ENCODE measurements at regions not wholly inside any gene's neighbourhood (a gene's known extent, or its start where the extent isn't known, plus 50 kb on each side); places are given as distances from the start of the nearest gene placed in this dataset.
"Not testable (repeated sequence)": the region's sequence is repeated elsewhere in the genome, so short reads cannot be mapped to it uniquely, and the experiment has no call there.

DNA sequence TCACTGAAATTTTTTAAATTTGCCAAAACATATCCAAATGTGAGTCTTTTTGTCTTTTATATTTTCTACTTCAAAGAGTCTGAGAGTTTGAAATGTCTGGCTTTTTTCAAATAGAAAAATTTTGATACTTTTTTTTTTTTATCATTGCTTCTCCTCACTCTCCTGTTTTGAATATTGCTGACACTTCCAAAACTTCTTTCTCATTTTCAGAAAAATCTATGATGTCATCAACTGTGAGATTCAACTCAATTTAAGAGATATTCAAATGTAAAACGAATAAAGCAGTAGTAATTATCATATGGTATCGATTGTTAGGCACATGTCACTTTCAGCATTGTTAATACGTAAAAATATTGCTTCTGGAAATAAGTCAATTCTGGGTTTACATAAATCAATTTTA lies 505.8 kb upstream of the STEAP1 start:
- ATAC-seq (no peak), DNase-seq (no peak)
- H3K9me3 ChIP-seq (ENCODE audit: control insufficient read depth, low read length, poor library complexity, severe bottlenecking) = no peaks in the 10 kb centered on the region
- Mint-ChIP-seq H3K36me3 (ENCODE audit: low read depth) (no peaks in the 10 kb centered on the region), H3K4me3 (no peak overlapping the region), H3K4me1 (no peaks in the 10 kb centered on the region), H3K27me3 (no peaks in the 10 kb centered on the region), H3K27ac (no peak overlapping the region)

DNA sequence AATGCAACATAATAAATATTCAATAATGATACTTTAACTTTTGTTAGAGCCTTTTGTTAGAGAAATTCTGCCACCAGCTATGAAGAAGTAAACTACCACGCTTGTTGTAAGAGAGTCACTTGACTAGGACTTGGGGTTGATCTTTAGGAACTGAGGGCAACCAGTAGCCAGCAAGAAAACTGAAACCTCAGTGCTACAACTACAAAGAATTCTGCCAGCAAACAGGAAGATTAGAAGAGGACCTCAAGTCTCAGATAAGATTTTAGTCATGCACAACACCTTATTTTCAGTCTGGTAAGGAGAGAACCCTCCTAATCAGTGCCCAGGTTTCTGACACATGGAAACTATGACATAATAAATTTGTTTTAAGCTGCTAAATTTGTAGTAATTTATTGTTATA lies 498.3 kb upstream of the STEAP1 start:
- Mint-ChIP-seq H3K27ac (no peak overlapping the region), H3K27me3 (no peaks in the 10 kb centered on the region), H3K4me3 (no peak overlapping the region), H3K4me1 (no peaks in the 10 kb centered on the region), H3K36me3 (ENCODE audit: low read depth) (no peaks in the 10 kb centered on the region)
- no peaks in the 10 kb centered on the region for H3K9me3 ChIP-seq (ENCODE audit: control insufficient read depth, low read length, poor library complexity, severe bottlenecking)
- no peak for ATAC-seq
- no peak for DNase-seq

GRCh38 chr7:89661876-89662275 lies 492.4 kb upstream of the STEAP1 start:
- no peak for DNase-seq
- Mint-ChIP-seq H3K27ac (no peak overlapping the region), H3K27me3 (no peaks in the 10 kb centered on the region), H3K4me1 (no peaks in the 10 kb centered on the region), H3K36me3 (ENCODE audit: low read depth) (no peaks in the 10 kb centered on the region), H3K4me3 (no peak overlapping the region)
- ATAC-seq = no peak
- no peaks in the 10 kb centered on the region for H3K9me3 ChIP-seq (ENCODE audit: control insufficient read depth, low read length, poor library complexity, severe bottlenecking)

- no peak for ATAC-seq
- no peaks in the 10 kb centered on the region for H3K27me3 Mint-ChIP-seq
- no peaks in the 10 kb centered on the region for H3K36me3 Mint-ChIP-seq (ENCODE audit: low read depth)
- DNase-seq = no peak
- no peak overlapping the region for H3K27ac Mint-ChIP-seq
- no peaks in the 10 kb centered on the region for H3K4me1 Mint-ChIP-seq
- H3K4me3 Mint-ChIP-seq = no peak overlapping the region
- no peaks in the 10 kb centered on the region for H3K9me3 ChIP-seq (ENCODE audit: control insufficient read depth, low read length, poor library complexity, severe bottlenecking)
Measured at GRCh38 chr7:89666136-89666835, 488.0 kb upstream of the STEAP1 start.

DNA sequence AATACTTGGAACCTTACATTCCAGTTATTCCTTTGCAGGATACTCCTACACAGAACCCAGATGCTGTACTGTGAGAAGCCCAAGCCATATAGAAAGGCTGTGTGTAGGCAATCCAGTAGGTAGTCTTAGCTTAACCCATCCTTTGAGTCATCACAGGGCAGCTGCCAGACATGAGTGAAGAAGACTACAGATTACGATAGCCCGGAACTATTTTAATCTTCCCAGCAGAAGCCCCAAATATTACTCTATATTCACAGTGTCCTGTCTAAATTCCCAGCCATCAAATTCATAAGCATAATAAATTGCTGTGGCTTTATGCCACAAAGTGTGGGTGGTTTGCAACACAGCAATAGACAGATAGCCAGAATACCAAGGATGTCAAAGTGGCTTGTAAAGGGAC lies 474.1 kb upstream of the STEAP1 start:
- Mint-ChIP-seq H3K4me3 (no peak overlapping the region), H3K27ac (no peak overlapping the region)

DNA sequence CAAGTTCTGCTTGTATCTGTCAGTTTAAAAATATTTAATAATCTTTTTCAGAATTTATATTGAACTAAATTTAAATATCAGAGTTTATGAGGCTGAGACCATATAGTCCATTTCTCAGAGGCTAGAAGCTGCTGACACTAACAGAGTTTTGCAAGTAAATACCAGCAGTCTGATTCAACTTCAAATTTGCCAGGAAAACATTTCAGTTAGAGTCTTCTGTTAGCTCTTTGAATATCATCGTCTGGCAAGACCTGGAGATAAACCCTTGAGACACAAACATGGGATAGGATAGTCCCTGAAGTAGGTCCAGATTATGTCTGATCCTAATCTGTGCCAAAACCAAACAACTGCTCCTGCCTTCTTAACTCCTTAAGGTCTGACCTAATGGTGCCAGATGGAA lies 472.8 kb upstream of the STEAP1 start:
- ATAC-seq = no peak
- no peak overlapping the region for H3K4me3 Mint-ChIP-seq
- no peak overlapping the region for H3K27ac Mint-ChIP-seq
- H3K9me3 ChIP-seq (ENCODE audit: control insufficient read depth, low read length, poor library complexity, severe bottlenecking) = no peaks in the 10 kb centered on the region
- H3K36me3 Mint-ChIP-seq (ENCODE audit: low read depth) = no peaks in the 10 kb centered on the region
- DNase-seq = no peak
- H3K27me3 Mint-ChIP-seq = no peaks in the 10 kb centered on the region
- H3K4me1 Mint-ChIP-seq = no peaks in the 10 kb centered on the region

More for the DNA sequence above, 474.1 kb upstream of the STEAP1 start:
- Mint-ChIP-seq H3K27me3 (no peaks in the 10 kb centered on the region), H3K36me3 (ENCODE audit: low read depth) (no peaks in the 10 kb centered on the region), H3K4me1 (no peaks in the 10 kb centered on the region)
- H3K9me3 ChIP-seq (ENCODE audit: control insufficient read depth, low read length, poor library complexity, severe bottlenecking) = no peaks in the 10 kb centered on the region
- DNase-seq (no peak), ATAC-seq (no peak)

DNA sequence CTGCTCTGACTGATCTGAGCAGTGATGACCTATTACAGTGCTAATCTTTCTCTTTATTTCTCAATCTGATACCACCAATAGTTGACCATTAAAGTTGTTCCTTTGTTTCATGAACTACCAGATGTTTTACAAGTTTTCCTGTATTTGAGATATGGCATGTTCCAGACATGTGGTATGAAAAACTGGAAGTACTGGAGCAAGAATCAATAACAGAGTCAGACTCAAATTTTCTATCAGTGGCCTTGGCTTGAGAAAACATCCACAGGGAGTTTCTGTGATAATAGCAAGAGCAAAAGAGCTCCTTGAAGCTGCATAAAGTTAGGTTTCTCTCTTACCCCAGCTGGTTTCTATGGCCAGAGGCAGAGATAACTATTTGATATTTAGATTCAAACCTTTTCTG lies 469.0 kb upstream of the STEAP1 start:
- no peaks in the 10 kb centered on the region for H3K9me3 ChIP-seq (ENCODE audit: control insufficient read depth, low read length, poor library complexity, severe bottlenecking)
- H3K27ac Mint-ChIP-seq = no peak overlapping the region
- H3K4me1 Mint-ChIP-seq = no peaks in the 10 kb centered on the region
- no peaks in the 10 kb centered on the region for H3K27me3 Mint-ChIP-seq
- H3K4me3 Mint-ChIP-seq = no peak overlapping the region
- H3K36me3 Mint-ChIP-seq (ENCODE audit: low read depth) = no peaks in the 10 kb centered on the region
- DNase-seq = no peak
- no peak for ATAC-seq

DNA sequence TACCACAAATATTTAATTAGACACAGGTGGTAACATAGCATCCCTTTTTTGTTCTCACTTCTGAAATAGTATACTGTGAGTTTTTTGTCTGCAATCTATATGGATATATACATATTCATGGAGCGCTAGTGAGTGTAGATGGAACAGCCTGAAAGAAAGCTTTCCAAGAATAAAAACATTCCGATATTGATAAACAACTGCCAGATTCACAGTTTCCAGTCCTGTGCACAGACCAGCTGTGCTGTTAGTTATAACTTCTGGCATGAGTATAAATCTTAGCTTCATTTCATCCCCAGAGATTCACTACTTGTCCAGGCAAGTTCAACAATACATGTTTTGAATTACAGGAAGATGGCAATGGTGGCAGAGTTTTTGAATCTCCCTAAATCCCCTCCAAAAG lies 467.1 kb upstream of the STEAP1 start:
- DNase-seq (no peak), ATAC-seq (no peak)
- Mint-ChIP-seq H3K36me3 (ENCODE audit: low read depth) (no peaks in the 10 kb centered on the region), H3K4me1 (no peaks in the 10 kb centered on the region), H3K4me3 (no peak overlapping the region), H3K27ac (no peak overlapping the region), H3K27me3 (no peaks in the 10 kb centered on the region)
- H3K9me3 ChIP-seq (ENCODE audit: control insufficient read depth, low read length, poor library complexity, severe bottlenecking) = no peaks in the 10 kb centered on the region

GRCh38 chr7:89695241-89695640 lies 459.0 kb upstream of the STEAP1 start:
- no peak overlapping the region for H3K27ac Mint-ChIP-seq
- H3K27me3 Mint-ChIP-seq = no peaks in the 10 kb centered on the region
- H3K36me3 Mint-ChIP-seq (ENCODE audit: low read depth) = no peaks in the 10 kb centered on the region
- no peak for DNase-seq
- no peaks in the 10 kb centered on the region for H3K4me1 Mint-ChIP-seq
- no peak overlapping the region for H3K4me3 Mint-ChIP-seq
- ATAC-seq = no peak
- H3K9me3 ChIP-seq (ENCODE audit: control insufficient read depth, low read length, poor library complexity, severe bottlenecking) = no peaks in the 10 kb centered on the region

- ATAC-seq (no peak), DNase-seq (no peak)
- no peak overlapping the region for H3K27ac Mint-ChIP-seq
- H3K4me3 Mint-ChIP-seq = no peak overlapping the region
- no peaks in the 10 kb centered on the region for H3K36me3 Mint-ChIP-seq (ENCODE audit: low read depth)
- no peaks in the 10 kb centered on the region for H3K9me3 ChIP-seq (ENCODE audit: control insufficient read depth, low read length, poor library complexity, severe bottlenecking)
- no peaks in the 10 kb centered on the region for H3K4me1 Mint-ChIP-seq
- H3K27me3 Mint-ChIP-seq = no peaks in the 10 kb centered on the region
Measured at GRCh38 chr7:89714131-89714530, 440.1 kb upstream of the STEAP1 start.

DNA sequence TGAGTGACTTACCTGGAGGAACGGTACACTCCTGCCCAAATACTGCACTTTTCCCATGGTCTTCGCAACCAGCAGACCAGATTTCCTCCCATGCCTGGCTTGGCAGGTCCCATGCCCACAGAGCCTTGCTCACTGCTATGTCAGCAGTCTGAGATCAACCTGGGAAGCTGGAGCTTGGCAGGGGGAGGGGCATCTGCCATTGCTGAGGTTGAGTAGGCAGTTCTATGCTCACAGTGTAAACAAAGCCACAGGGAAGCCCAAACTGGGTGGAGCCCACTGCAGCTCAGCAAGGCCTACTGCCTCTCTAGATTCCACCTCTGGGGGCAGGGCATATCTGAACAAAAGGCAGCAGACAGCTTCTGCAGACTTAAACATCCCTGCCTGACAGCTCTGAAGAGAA lies 435.3 kb upstream of the STEAP1 start:
- not testable (repeated sequence) for H3K27me3 Mint-ChIP-seq; H3K27ac Mint-ChIP-seq; DNase-seq; H3K9me3 ChIP-seq (ENCODE audit: control insufficient read depth, low read length, poor library complexity, severe bottlenecking); H3K4me3 Mint-ChIP-seq; H3K4me1 Mint-ChIP-seq; H3K36me3 Mint-ChIP-seq (ENCODE audit: low read depth); ATAC-seq

DNA sequence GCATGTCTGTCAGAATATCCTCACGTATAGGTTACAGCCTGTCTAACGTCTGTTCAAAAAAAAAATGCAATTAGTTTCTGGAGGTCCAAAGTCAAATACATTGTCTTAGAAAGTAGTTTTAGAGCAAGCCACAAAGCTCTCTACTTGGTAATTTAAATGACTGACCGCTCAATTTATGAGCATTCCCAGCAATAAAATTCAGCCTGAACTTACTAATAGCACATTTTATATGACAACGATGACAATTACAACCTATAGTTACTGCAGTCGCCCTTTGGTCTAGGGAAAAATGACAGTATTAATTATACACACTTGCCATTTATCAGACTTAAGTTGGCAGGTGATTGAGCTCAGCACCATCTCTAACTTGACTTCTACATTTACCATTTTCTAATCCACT lies 425.8 kb upstream of the STEAP1 start:
- Mint-ChIP-seq H3K4me1 (no peaks in the 10 kb centered on the region), H3K27ac (no peak overlapping the region), H3K4me3 (no peak overlapping the region), H3K27me3 (no peaks in the 10 kb centered on the region), H3K36me3 (ENCODE audit: low read depth) (no peaks in the 10 kb centered on the region)
- DNase-seq (no peak), ATAC-seq (no peak)
- H3K9me3 ChIP-seq (ENCODE audit: control insufficient read depth, low read length, poor library complexity, severe bottlenecking) = no peaks in the 10 kb centered on the region

DNA sequence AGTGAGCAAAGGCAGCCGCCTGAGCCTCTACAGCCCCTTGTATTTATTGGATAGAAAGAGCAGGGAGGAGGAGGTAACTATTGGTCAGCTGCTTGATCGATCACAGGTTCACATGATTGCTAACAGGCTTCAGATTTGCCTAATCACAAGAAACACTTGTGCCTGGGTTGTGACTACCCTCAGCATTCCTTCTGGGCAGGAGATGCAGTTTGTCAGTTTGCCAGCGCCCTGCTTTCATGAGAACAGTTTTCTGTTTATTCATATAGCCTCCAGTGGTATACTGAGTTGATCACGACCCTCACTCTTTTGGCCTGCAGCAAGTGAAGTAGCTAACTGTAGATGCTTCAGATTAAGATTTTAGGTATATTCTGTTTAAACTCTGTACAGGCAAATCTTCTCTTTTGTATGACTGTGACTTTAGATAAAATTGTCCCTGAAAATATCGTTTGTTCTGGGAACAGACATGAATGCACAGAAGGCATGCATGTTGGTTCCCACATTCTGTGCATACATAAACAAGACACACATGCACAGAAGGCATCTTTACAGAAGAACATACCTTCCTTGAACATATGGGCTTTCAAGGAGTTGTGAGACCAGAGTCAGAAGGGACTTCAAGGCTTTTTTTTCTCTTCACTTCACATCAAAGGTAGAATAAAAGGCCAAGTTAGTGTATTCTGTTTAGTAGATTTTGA lies 422.4 kb upstream of the STEAP1 start:
- H3K27ac Mint-ChIP-seq = no peak overlapping the region
- H3K27me3 Mint-ChIP-seq = no peaks in the 10 kb centered on the region
- H3K4me1 Mint-ChIP-seq = no peaks in the 10 kb centered on the region
- no peak overlapping the region for H3K4me3 Mint-ChIP-seq
- ATAC-seq = no peak
- H3K9me3 ChIP-seq (ENCODE audit: control insufficient read depth, low read length, poor library complexity, severe bottlenecking) = no peaks in the 10 kb centered on the region
- H3K36me3 Mint-ChIP-seq (ENCODE audit: low read depth) = no peaks in the 10 kb centered on the region
- no peak for DNase-seq

DNA sequence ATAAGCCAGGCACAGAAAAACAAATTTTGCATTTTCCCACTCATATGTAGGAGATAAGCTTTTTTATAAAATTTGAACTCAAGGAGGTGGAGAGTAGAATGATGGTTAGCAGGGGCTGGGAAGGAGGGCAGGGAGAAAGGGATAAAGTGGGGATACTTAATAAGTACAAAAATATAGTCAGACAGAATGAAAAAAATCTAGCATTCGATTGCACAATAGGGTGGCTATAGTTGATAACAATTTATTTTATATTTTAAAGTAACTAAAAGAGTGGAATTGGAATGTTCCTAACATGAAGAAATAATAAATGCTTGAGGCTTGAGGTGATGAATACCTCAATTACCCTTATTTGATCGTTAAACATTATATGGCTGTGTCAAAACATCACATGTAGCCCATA lies 415.7 kb upstream of the STEAP1 start:
- H3K4me3 Mint-ChIP-seq = no peak overlapping the region
- H3K9me3 ChIP-seq (ENCODE audit: control insufficient read depth, low read length, poor library complexity, severe bottlenecking) = no peaks in the 10 kb centered on the region
- H3K27ac Mint-ChIP-seq = no peak overlapping the region
- H3K4me1 Mint-ChIP-seq = no peaks in the 10 kb centered on the region
- no peak for ATAC-seq
- H3K27me3 Mint-ChIP-seq = no peaks in the 10 kb centered on the region
- no peak for DNase-seq
- H3K36me3 Mint-ChIP-seq (ENCODE audit: low read depth) = no peaks in the 10 kb centered on the region
